ENCODE measurements at regions not wholly inside any gene's neighbourhood (a gene's known extent, or its start where the extent isn't known, plus 50 kb on each side); places are given as distances from the start of the nearest gene placed in this dataset.

DNA sequence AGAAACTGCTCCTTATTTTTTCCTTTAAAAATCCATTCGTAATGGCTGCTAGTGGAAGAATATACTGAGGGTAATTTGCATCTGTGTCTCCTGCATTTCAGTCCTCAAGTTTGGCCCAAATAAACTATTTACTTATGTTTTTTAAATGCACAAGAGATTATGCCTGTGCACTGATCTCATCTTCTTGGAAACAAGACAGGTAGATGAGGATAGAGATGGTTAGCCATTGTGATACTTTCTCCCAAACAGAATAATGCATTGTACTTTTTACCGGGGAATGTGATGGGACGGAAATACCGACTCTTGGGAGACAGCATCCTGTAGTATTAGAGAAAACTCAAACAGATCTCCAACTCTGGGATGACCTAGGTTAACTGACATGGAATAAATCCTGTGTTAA lies 72.5 kb upstream of the DAB2 start:
- TF ChIP-seq, protein P1, sequence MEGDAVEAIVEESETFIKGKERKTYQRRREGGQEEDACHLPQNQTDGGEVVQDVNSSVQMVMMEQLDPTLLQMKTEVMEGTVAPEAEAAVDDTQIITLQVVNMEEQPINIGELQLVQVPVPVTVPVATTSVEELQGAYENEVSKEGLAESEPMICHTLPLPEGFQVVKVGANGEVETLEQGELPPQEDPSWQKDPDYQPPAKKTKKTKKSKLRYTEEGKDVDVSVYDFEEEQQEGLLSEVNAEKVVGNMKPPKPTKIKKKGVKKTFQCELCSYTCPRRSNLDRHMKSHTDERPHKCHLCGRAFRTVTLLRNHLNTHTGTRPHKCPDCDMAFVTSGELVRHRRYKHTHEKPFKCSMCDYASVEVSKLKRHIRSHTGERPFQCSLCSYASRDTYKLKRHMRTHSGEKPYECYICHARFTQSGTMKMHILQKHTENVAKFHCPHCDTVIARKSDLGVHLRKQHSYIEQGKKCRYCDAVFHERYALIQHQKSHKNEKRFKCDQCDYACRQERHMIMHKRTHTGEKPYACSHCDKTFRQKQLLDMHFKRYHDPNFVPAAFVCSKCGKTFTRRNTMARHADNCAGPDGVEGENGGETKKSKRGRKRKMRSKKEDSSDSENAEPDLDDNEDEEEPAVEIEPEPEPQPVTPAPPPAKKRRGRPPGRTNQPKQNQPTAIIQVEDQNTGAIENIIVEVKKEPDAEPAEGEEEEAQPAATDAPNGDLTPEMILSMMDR (IDR thresholded peaks at IDR 0.05; ENCODE audit: low read length) = no peak
- no peak for TF ChIP-seq EZH2 (IDR thresholded peaks at IDR 0.05; ENCODE audit: borderline replicate concordance, low read length)
